GM23338 (cell line): ENCODE measurements at regions not wholly inside any gene's neighbourhood (a gene's known extent, or its start where the extent isn't known, plus 50 kb on each side); places are given as distances from the start of the nearest gene placed in this dataset.

ENCODE experiments used
- CREB1 ChIP-seq: fragments of 250-450 bp; sonication (Bioruptor Pico); IDR thresholded peaks from 2 replicates; pipeline ENCODE4 v1.5.0; 2020; ENCODE audit warnings: low read depth, mild to moderate bottlenecking, moderate library complexity
- EZH2 ChIP-seq: fragments of 200-600 bp; sonication (generic); IDR thresholded peaks from one replicate; pipeline ENCODE4 v1.8.0; 2017; ENCODE audit warnings: antibody characterized with exemption, mild to moderate bottlenecking, low read depth; ENCODE audit not compliant: unreplicated experiment
- EZH2phosphoT487 ChIP-seq: fragments of 200-600 bp; sonication (generic); IDR thresholded peaks from one replicate; pipeline ENCODE4 v1.8.1; 2018; ENCODE audit warnings: antibody characterized with exemption; ENCODE audit not compliant: unreplicated experiment
- POLR2AphosphoS5 ChIP-seq: IDR thresholded peaks from 2 replicates; pipeline ENCODE4 v1.6.1; 2016; ENCODE audit warnings: antibody characterized with exemption, low read depth
- TF ChIP-seq, protein P1 (sequence below), 2 experiments: fragments of 200-600 bp in 1 of 2; sonication (generic) in 1 of 2; conservative IDR thresholded peaks; 2 replicates each; pipeline versions ENCODE4 v1.5.1 to v1.6.1; 2016 to 2017; ENCODE audit warnings: antibody characterized with exemption in 2 of 2, low read depth in 2 of 2, mild to moderate bottlenecking in 2 of 2, moderate library complexity in 1 of 2
- TF ChIP-seq, protein P2 (sequence below): IDR thresholded peaks from one replicate; pipeline ENCODE4 v1.6.1; 2018; ENCODE audit warnings: antibody characterized with exemption; ENCODE audit not compliant: unreplicated experiment

DNA sequence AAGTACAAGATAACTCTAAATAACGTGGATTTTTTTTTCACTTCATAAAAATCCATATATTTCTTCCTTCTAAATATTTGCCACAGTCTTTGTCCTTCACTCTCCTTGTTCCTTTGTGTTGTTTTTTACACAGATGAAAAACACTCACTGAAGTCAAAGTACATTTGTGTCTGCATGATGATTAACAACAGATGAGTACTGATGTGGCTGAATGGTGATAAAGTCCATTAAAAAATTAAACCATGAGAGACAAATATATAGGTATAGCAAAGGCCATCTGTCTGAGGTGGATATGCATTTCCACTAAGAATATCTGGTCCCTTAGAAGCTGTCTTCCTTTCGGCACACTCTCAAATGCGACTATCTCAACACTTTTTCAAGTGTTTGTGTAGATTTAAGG, 317.5 kb upstream of the MCTP2 start:
- TF ChIP-seq, protein P1, sequence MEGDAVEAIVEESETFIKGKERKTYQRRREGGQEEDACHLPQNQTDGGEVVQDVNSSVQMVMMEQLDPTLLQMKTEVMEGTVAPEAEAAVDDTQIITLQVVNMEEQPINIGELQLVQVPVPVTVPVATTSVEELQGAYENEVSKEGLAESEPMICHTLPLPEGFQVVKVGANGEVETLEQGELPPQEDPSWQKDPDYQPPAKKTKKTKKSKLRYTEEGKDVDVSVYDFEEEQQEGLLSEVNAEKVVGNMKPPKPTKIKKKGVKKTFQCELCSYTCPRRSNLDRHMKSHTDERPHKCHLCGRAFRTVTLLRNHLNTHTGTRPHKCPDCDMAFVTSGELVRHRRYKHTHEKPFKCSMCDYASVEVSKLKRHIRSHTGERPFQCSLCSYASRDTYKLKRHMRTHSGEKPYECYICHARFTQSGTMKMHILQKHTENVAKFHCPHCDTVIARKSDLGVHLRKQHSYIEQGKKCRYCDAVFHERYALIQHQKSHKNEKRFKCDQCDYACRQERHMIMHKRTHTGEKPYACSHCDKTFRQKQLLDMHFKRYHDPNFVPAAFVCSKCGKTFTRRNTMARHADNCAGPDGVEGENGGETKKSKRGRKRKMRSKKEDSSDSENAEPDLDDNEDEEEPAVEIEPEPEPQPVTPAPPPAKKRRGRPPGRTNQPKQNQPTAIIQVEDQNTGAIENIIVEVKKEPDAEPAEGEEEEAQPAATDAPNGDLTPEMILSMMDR (conservative IDR thresholded peaks at IDR 0.05; ENCODE audit: low read depth in 2 of 2): no peak
- no peak for TF ChIP-seq EZH2phosphoT487
- no peak for TF ChIP-seq EZH2
- TF ChIP-seq POLR2AphosphoS5: no peak
- TF ChIP-seq, protein P2, sequence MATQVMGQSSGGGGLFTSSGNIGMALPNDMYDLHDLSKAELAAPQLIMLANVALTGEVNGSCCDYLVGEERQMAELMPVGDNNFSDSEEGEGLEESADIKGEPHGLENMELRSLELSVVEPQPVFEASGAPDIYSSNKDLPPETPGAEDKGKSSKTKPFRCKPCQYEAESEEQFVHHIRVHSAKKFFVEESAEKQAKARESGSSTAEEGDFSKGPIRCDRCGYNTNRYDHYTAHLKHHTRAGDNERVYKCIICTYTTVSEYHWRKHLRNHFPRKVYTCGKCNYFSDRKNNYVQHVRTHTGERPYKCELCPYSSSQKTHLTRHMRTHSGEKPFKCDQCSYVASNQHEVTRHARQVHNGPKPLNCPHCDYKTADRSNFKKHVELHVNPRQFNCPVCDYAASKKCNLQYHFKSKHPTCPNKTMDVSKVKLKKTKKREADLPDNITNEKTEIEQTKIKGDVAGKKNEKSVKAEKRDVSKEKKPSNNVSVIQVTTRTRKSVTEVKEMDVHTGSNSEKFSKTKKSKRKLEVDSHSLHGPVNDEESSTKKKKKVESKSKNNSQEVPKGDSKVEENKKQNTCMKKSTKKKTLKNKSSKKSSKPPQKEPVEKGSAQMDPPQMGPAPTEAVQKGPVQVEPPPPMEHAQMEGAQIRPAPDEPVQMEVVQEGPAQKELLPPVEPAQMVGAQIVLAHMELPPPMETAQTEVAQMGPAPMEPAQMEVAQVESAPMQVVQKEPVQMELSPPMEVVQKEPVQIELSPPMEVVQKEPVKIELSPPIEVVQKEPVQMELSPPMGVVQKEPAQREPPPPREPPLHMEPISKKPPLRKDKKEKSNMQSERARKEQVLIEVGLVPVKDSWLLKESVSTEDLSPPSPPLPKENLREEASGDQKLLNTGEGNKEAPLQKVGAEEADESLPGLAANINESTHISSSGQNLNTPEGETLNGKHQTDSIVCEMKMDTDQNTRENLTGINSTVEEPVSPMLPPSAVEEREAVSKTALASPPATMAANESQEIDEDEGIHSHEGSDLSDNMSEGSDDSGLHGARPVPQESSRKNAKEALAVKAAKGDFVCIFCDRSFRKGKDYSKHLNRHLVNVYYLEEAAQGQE: no peak
- no peak for TF ChIP-seq CREB1 (CRISPR knock-in tag)
